Esophagus muscularis mucosa (tissue), 3 donors: ENCODE measurements at regions not wholly inside any gene's neighbourhood (a gene's known extent, or its start where the extent isn't known, plus 50 kb on each side); places are given as distances from the start of the nearest gene placed in this dataset.

ENCODE experiments used
- CTCF ChIP-seq, 3 experiments: fragments of 200-600 bp in 2 of 3; fragments of 450-650 bp in 1 of 3; sonication (generic) in 2 of 3; IDR thresholded peaks; one replicate each; pipeline ENCODE4 v1.5.1; 2017 to 2019; ENCODE audit warnings: antibody characterized with exemption in 3 of 3, mild to moderate bottlenecking in 2 of 3, moderate library complexity in 1 of 3
- POLR2A ChIP-seq: fragments of 450-650 bp; IDR thresholded peaks from one replicate; pipeline ENCODE4 v1.6.1; 2017; ENCODE audit warnings: antibody characterized with exemption, moderate library complexity, mild to moderate bottlenecking, low read depth

GRCh38 chr10:10014846-10015245, 1002.8 kb upstream of the CELF2 start:
- TF ChIP-seq CTCF (IDR thresholded peaks at IDR 0.05) (no peak), POLR2A (no peak)
